A673 (cell line): ENCODE measurements at regions not wholly inside any gene's neighbourhood (a gene's known extent, or its start where the extent isn't known, plus 50 kb on each side); places are given as distances from the start of the nearest gene placed in this dataset.

ENCODE experiments used
- EZH2 ChIP-seq: fragments of 200-600 bp; sonication (generic); IDR thresholded peaks from 2 replicates; pipeline ENCODE4 v1.6.1; 2017; ENCODE audit warnings: borderline replicate concordance, low read depth, mild to moderate bottlenecking, mixed read lengths, antibody characterized with exemption, low read length; ENCODE audit not compliant: poor library complexity, severe bottlenecking
- TF ChIP-seq, protein P1 (sequence below): fragments of 300-800, 200-600 bp; sonication (generic); conservative IDR thresholded peaks from 2 replicates; pipeline ENCODE4 v1.5.1; 2017; ENCODE audit warnings: low read depth, mild to moderate bottlenecking, antibody characterized with exemption, low read length, moderate library complexity, mixed read lengths

DNA sequence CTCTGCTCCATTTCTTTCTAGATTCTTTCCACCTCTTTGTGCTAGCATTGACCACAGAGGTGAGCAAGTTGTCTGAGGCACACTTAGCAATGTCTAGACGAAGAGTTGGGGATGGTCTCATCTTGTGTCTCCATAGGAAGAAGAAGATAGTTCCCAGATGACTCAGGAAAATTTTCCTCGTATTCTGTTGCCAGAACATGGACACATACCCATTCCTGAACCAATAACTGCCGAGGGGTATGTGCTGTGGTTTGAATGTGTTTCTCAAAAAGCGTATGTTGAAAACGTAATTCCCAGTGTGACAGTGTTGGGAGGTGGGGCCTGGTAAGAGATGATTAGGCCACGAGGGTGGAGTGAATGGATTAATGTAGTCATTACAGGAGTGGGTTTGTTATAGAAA, 107.5 kb upstream of the GALNT15 start:
- TF ChIP-seq, protein P1, sequence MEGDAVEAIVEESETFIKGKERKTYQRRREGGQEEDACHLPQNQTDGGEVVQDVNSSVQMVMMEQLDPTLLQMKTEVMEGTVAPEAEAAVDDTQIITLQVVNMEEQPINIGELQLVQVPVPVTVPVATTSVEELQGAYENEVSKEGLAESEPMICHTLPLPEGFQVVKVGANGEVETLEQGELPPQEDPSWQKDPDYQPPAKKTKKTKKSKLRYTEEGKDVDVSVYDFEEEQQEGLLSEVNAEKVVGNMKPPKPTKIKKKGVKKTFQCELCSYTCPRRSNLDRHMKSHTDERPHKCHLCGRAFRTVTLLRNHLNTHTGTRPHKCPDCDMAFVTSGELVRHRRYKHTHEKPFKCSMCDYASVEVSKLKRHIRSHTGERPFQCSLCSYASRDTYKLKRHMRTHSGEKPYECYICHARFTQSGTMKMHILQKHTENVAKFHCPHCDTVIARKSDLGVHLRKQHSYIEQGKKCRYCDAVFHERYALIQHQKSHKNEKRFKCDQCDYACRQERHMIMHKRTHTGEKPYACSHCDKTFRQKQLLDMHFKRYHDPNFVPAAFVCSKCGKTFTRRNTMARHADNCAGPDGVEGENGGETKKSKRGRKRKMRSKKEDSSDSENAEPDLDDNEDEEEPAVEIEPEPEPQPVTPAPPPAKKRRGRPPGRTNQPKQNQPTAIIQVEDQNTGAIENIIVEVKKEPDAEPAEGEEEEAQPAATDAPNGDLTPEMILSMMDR = no peak
- TF ChIP-seq EZH2 = no peak
